ENCODE measurements at regions not wholly inside any gene's neighbourhood (a gene's known extent, or its start where the extent isn't known, plus 50 kb on each side); places are given as distances from the start of the nearest gene placed in this dataset.

DNA sequence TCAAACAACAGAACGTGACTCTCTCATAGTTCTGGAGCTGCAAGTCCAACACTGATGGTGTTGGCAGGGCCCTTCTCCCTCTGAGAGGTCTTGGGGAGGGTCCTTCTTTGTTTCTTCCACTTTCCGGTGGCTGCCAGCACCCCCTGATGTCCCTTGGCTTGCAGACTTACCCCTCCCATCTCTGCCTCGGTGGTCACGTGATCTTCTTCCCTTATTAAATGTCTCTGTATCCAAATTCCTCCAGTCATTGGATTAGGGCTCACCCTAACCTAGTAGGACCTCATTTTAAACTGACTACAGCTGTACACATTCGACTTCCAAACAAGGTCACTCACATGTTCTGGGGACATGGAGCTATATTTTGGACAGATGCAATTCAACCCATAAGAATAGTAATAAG is 780.6 kb upstream of the SALL3 start:
- ChIA-PET CTCF (no interaction called here), POLR2A (no interaction called here)
- DNase-seq (ENCODE audit: low read depth) = no peak
- TF ChIP-seq, protein P1, sequence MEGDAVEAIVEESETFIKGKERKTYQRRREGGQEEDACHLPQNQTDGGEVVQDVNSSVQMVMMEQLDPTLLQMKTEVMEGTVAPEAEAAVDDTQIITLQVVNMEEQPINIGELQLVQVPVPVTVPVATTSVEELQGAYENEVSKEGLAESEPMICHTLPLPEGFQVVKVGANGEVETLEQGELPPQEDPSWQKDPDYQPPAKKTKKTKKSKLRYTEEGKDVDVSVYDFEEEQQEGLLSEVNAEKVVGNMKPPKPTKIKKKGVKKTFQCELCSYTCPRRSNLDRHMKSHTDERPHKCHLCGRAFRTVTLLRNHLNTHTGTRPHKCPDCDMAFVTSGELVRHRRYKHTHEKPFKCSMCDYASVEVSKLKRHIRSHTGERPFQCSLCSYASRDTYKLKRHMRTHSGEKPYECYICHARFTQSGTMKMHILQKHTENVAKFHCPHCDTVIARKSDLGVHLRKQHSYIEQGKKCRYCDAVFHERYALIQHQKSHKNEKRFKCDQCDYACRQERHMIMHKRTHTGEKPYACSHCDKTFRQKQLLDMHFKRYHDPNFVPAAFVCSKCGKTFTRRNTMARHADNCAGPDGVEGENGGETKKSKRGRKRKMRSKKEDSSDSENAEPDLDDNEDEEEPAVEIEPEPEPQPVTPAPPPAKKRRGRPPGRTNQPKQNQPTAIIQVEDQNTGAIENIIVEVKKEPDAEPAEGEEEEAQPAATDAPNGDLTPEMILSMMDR (IDR thresholded peaks at IDR 0.05; ENCODE audit: insufficient read depth, low read depth, low read length) = no peak
- Histone ChIP-seq H3K27me3 (ENCODE audit: control insufficient read depth, insufficient read depth, low read length) (no peaks in the 10 kb centered on the region), H3K4me3 (ENCODE audit: low read depth, low read length) (no peak overlapping the region), H3K36me3 (ENCODE audit: control insufficient read depth, insufficient read depth, low read length) (no peaks in the 10 kb centered on the region)

DNA sequence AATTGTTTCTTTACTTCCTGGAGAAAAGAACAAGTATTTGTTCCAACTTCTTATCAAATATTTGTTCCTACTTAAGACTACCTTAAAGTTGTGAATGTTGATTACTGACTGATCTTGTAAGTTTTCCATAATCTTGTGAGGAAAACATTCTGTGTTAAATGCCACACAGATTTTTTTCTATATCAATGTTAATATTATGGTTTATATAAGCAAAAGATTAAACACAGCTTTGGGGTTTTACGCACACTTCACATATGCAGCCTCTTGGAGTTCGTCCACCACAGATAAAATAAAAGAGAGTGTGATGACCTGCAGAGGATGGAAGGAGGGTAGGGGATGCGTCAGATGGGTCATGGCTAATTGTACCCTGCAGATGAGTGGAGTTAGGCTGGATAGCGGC is 780.0 kb upstream of the SALL3 start:
- no peaks in the 10 kb centered on the region for H3K27me3 ChIP-seq (ENCODE audit: control insufficient read depth, insufficient read depth, low read length)
- TF ChIP-seq, protein P1 (IDR thresholded peaks at IDR 0.05; ENCODE audit: insufficient read depth, low read depth, low read length) = no peak
- ChIA-PET POLR2A (no interaction called here), CTCF (no interaction called here)
- DNase-seq (ENCODE audit: low read depth) = no peak
- H3K4me3 ChIP-seq (ENCODE audit: low read depth, low read length) = no peak overlapping the region
- H3K36me3 ChIP-seq (ENCODE audit: control insufficient read depth, insufficient read depth, low read length) = no peaks in the 10 kb centered on the region

DNA sequence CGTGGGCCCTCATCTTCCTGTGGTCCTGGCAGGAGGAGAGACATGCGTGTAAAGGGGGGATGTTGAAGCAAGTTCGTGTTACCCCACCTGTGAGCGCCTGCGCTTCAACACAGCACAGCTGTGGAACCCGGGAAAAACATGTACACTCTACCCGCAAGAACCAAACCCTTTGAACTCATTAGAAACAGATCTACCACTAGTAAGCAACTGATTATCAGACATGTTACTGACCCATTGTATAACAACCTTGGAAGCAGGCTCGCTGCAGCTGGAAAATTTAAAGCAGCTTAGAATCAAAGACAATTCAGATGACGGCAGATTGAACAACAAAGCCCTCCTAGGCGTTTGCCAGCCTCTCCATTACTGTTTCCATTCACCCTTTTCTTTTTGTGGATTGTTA is 771.7 kb upstream of the SALL3 start:
- ChIA-PET POLR2A (no interaction called here), CTCF (no interaction called here)
- TF ChIP-seq, protein P1 (IDR thresholded peaks at IDR 0.05; ENCODE audit: insufficient read depth, low read depth, low read length) = no peak
- no peak for DNase-seq (ENCODE audit: low read depth)
- no peaks in the 10 kb centered on the region for H3K27me3 ChIP-seq (ENCODE audit: control insufficient read depth, insufficient read depth, low read length)
- H3K4me3 ChIP-seq (ENCODE audit: low read depth, low read length) = no peak overlapping the region
- no peaks in the 10 kb centered on the region for H3K36me3 ChIP-seq (ENCODE audit: control insufficient read depth, insufficient read depth, low read length)

DNA sequence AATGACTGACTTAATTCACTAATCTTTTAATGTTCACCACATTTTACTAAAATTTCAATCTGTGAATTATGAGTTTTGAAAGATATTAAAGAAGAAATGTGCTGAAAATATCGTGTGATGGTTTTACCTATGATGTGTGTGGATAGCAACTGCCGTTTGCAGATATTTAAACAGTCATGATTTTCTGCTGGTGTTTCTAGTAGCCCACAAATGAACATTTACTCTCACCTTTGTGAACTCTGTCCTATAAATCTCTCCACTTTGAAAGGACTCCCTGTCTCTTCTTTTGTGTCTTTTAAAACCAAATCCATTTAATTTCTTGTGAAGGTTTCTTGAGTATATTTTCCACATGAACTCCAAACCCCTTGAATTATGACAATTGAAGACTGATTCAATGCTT is 771.2 kb upstream of the SALL3 start:
- ChIA-PET POLR2A (no interaction called here), CTCF (no interaction called here)
- Histone ChIP-seq H3K27me3 (ENCODE audit: control insufficient read depth, insufficient read depth, low read length) (no peaks in the 10 kb centered on the region), H3K4me3 (ENCODE audit: low read depth, low read length) (no peak overlapping the region), H3K36me3 (ENCODE audit: control insufficient read depth, insufficient read depth, low read length) (no peaks in the 10 kb centered on the region)
- TF ChIP-seq, protein P1 (IDR thresholded peaks at IDR 0.05; ENCODE audit: insufficient read depth, low read depth, low read length) = no peak
- DNase-seq (ENCODE audit: low read depth) = no peak

DNA sequence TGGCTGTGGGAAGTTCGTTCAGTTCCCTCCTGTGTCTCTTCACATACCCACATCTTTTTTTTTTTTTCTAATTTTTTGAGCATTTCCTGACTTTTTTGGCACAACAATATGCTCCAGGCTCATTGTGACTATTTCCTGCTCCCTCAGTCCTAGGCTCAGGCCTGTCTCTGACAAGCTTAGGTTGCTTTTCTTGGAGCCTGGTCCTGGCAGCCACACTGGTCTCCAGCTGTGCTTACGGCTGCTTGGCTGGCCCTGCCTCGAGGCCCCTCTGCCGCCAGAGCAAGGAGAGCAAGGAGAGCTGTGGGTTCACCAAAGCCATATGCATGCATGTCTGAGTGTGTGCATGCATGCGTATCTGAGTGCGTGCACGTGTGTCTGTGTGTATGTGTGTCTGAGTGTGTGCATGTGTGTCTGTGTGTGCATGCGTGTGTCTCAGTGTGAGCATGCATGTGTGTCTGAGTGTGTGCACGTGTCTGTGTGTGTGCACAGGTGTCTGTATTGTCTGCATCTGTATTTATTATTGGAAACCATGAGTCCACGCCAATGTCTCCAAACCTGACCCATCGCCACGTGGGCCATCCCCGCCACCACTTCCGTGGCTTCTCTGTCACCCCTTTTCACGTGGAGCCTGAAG is 766.1 kb upstream of the SALL3 start:
- Histone ChIP-seq H3K4me3 (ENCODE audit: low read depth, low read length) (no peak overlapping the region), H3K36me3 (ENCODE audit: control insufficient read depth, insufficient read depth, low read length) (no peaks in the 10 kb centered on the region), H3K27me3 (ENCODE audit: control insufficient read depth, insufficient read depth, low read length) (no peaks in the 10 kb centered on the region)
- ChIA-PET CTCF (no interaction called here), POLR2A (no interaction called here)
- TF ChIP-seq, protein P1 (IDR thresholded peaks at IDR 0.05; ENCODE audit: insufficient read depth, low read depth, low read length) = no peak
- no peak for DNase-seq (ENCODE audit: low read depth)
